ENCODE measurements at regions not wholly inside any gene's neighbourhood (a gene's known extent, or its start where the extent isn't known, plus 50 kb on each side); places are given as distances from the start of the nearest gene placed in this dataset.

DNA sequence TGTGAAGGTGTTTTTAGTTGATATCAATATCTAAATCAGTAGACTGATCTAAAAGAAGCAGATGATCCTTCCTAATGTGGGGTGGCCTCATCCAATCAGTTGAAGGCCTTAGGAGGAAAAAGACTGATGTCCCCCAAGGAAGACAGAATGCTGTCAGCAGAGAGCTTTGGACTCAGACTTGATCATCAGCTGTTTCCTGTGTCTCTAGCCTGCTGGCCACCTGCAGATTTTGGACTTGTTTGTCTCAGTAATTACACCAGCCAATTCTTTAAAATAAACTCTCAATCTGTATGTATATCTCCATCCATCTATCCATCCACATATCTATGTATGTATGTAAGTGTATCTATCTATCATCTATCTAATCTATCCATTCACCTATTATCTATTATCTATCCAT is 301.3 kb downstream of the LPIN1 start:
- no peak for DNase-seq (ENCODE audit: low read depth in 2 of 3, low spot score in 2 of 3)

DNA sequence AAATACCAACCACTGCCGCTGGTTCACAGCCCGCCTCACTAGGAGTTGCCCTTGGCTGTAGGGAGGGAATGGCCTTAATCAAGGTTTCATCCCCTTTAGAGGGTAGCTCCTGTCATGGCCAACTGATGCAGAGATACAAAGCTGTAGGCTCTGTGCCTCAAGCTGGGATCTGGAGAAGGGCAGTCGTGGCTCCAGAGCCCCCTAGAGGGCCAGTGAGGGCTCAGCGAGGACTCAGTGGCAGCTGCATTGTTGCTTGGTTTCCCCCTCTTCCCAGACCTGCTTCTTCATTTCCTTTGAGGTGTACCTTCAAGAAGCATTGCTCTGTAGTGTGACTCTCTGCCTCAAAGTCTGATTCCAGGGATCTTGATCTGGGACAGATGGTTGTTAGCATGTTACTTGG is 302.1 kb downstream of the LPIN1 start:
- no peak for DNase-seq (ENCODE audit: low read depth in 2 of 3, low spot score in 2 of 3)

DNA sequence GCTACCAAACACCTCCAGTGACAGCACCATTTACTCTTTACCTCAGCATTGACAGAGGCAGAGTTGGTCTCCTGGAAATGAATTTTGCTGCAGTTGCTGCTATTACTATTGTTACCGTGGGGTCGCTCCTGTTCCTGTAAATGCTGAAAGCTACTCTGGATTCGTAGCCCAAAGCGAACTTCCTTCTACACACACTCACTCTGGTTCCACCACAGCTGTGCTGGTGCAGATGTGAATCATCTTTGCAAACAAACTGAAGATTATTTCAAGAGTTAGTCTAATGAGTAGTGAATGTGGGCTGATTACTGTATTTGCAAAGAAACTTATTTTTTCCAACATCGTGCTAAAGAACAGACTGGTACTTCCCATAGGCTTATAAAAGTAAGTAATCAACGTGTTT is 304.0 kb downstream of the LPIN1 start:
- DNase-seq (ENCODE audit: low read depth in 2 of 3, low spot score in 2 of 3) = peak in 2 of 3 donors; percentile 79 to 86

DNA sequence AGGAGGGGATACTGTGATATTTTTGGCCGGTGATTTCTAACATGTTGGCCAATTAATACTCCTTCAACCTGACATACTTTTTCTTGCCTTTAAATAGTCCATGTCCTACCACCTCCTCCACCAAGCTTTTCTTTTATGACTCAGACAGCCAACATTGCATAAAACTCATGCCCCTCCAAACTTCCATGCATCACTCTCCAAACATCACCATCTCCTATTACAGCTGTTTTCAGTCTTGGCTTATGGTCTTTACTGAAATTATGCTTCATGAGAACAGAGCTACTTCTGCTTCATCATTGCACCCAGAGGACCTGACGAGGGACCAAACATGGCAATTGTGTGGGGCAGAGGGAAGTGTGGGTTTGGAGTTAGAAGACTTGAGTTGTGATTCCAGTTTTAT is 305.4 kb downstream of the LPIN1 start:
- DNase-seq (ENCODE audit: low read depth in 2 of 3, low spot score in 2 of 3) = no peak

DNA sequence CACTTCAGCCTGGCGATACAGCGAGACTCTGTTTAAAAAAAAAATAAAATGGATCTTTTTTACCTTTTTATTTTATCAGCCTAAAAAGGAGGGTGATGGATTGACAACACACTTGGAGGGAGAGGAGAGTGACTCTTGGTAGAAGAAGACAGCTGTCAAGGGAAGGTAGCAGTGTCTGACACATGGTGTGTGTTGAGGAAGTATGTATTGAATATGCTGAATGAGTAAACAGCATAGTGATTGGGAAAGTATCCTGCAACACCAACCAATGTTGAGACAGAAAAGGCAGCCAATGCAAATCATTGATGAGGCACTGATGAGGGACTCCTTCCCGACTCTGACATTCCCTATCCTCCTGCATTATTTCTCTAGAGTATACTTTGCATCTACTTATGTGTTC is 306.4 kb downstream of the LPIN1 start:
- no peak for DNase-seq (ENCODE audit: low read depth in 2 of 3, low spot score in 2 of 3)

DNA sequence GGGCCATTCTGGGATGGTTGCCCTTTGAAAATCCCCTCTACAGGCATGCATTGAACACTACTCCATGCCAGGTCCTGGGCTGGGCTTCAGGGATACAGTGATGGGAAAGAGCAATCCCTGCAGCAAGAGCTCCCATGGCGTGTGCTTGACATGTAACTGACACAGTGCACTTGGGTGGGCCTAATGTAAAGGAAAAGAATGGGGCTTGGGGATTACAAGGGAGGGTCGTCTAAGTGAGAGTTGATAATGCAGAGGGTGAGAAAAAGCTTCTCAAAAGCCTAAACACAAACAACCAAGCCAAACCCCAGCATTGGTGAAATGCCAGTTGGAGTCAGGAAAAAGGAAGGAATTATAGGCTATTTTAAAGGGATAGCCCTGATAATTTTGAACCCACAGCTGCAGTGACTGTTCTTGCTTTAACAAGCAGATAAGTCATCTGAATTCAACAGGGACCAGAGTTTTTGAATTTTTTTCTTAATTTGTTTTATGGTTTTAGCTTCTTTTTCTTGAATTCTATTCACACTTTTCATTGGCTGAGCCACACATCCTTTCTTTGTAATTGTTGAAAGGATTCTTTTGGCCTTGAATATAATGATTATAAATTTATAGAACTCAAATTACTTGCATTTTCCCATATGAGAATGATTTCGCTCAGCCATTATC is 308.7 kb downstream of the LPIN1 start:
- DNase-seq (ENCODE audit: low read depth in 2 of 3, low spot score in 2 of 3) = no peak

DNA sequence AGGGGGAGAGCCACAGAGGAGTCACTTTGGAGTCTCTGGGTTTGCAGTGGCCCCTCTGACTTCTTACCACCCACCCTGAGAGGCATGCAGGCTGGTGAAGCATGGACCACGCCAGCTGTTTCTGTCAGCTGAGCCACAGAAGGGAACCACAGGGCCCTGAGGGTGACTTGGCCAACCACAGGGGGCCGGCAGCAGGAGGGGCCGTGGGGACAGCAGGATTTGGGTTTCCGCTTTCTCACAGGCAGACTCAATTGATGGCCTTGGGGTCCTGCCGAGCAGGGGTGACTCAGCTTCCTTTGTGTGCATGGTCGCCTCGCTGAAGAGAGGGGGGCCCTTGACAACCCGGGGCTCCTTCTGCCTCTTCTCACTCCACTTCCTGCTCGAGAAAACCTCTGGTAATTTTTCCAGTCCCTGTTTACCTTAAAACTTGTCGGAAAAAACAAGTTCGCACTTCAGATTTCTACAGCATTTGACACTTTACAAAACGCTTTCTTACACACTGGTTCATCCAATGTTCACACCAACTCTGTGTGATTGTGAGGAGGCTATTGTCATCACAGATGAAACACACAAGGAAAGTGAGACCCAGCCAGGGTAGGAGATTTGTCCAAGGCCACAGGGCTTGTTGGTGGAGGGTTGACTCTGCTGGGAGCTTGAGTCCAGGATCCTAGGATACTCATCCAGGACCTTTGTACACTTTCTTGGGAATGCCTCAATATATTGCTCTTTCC is 311.2 kb downstream of the LPIN1 start:
- DNase-seq (ENCODE audit: low read depth in 2 of 3, low spot score in 2 of 3) = peak in 2 of 3 donors; percentile 98 to 99

DNA sequence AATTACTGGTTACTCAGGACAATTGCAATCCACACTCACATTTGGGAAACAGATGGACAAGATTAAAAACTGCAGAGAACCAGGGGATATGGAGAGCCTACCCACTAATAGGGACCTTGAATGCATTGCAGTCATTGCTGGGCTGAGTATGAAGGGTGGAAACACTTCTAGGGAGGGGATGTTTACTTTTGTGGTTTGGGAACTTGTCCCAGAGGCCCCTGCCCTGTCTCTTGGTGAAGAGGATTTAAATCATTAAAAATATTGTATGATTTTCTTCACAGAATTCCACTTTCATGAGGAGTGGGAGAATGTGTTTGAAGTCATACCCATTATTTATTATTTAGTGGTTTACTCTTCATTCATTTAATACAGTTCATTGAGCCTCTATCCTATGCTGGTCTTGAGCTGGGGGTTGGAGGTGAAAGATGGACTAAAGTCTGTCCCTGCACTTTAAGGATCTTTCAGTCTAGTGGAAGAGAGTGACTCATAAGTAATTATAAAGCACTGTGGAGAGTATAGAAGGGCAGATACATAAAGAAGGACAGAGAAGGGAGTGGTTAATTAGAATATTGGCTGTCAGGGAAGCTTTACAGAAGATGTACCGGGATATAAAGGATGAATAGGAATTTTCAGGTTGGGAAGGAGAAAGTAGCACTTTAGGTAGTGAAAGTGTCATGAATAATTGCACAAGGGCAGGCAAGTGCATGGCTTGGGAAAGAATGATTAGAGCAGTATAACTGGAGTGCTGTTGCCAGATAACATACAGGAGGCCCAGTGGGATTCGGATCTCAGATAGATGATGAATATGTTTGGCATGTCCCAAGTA is 313.4 kb downstream of the LPIN1 start:
- no peak for DNase-seq (ENCODE audit: low read depth in 2 of 3, low spot score in 2 of 3)

DNA sequence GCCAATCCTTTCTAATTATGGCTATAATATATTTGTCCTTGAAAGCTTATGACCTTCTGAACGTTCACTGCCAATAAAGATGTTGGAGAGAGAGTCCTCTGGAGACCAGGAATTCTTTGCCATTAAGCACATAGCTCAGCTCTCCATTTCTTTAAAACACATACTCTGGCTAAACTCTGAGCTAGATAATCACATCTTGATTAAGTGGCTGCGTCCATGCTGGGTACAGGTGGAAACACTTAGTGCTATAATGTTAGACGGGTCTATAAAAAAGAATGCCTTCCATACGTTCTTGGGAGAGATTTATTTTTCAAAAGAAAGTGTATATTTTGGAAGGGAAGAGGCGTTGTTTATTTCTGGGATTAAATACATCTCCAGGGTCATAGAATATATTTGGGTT is 314.5 kb downstream of the LPIN1 start:
- DNase-seq (ENCODE audit: low read depth in 2 of 3, low spot score in 2 of 3) = no peak

DNA sequence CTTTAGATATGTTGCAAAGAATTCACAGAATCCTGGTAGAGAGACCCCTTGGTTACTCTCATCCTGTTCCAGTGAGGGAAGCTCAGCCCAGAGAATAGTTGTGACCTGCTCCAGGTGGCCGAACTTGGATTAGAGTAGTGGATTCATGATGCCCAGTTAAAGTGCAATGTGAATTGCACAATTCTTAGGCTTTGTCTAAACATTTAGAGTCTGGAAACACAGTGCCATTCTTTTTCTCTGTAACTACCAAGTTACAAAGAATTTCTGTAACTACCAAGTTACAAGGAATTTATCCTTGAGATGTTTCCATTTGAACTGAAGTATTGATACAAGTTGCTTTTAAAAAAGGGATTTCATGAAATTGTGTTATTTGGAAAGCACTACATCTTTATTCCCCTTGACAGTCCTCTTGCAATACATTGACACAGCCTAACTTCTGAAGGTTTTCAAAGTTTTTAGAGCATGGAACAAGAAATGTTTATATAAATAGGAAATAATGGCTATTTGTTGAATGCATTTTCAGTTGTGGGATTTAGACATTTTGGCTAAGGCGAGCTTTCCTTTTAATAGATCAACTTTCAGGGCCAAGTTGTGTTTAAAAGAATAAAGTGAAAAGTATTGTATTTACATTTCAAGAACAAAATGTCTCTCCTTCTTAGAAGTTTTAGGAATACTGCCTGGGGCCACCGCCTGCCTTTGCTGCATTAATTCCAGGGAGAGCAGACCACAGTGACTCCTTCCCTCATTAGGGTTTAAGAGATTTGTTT is 315.0 kb downstream of the LPIN1 start:
- no peak for DNase-seq (ENCODE audit: low read depth in 2 of 3, low spot score in 2 of 3)

DNA sequence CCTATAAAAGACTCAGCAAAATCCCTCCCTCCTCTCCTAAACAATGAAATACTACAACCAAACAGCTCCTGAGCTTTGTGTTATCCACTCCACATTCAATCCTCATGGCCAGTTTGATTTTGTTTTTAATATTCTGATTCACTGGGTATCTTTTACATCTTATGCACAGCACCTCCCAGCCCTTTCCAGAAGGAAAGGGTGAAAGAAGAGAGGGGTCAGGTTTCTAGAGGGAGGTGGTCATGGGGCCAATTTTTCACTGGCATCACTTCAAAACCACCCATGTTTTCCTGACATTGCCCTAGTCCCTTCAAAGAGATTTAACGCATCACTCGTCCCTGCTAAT is 315.6 kb downstream of the LPIN1 start:
- DNase-seq (ENCODE audit: low read depth in 2 of 3, low spot score in 2 of 3) = no peak

DNA sequence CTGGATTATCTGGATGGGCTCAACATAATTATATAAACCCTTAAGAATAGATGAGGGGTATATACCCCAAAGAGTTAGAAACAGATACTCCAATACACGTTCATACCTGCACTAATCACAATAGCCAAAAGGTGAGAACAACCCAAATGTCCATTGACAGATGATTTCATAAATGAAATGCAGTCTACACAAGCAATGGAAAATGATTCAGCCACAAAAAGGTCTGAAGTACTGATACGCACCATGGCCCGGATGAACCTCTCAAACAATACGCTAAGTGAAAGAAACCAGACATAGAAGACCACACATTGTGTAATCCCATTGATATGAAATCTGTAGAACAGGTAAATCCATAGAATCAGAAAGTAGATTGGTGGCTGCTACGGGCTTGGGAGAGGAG is 316.8 kb downstream of the LPIN1 start:
- no peak for DNase-seq (ENCODE audit: low read depth in 2 of 3, low spot score in 2 of 3)

DNA sequence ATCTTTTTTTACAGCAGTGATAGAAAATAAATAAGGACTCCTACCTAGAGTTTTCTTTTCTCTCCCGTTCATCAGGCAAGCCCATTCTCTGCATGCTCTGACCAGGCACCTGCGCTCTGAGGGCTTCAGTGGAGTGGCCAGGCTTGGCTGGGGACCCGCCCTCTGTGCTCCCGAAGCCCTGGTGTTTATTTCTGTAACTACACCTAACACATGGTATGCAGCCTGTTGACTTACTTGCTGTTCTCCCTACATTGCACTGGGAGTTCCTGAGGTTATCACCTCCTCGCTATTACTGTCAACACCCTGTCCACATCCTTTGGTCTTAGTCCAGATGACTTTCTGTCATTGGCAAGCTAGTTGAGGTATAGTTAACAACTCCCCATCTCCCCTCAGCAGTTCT is 317.7 kb downstream of the LPIN1 start:
- no peak for DNase-seq (ENCODE audit: low read depth in 2 of 3, low spot score in 2 of 3)

DNA sequence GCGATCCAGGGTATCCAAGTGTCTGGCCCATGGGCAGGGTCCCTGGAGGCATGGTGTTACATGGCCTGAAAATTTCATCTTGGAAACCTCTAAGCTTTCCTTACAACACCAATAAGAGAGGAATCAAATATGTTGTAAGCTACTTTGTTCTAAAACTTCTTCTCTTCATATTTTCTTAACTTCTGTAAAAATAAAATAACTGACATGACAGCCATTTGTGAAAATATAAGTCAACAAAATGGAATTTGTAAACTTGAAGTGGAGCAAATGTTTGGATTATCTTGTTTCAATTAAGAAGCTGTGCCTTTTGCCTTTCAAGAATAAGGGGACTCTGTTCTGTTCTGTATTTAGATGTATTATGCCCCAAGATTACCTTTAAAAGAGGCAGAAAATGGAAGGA is 319.7 kb downstream of the LPIN1 start:
- DNase-seq (ENCODE audit: low read depth in 2 of 3, low spot score in 2 of 3) = no peak

DNA sequence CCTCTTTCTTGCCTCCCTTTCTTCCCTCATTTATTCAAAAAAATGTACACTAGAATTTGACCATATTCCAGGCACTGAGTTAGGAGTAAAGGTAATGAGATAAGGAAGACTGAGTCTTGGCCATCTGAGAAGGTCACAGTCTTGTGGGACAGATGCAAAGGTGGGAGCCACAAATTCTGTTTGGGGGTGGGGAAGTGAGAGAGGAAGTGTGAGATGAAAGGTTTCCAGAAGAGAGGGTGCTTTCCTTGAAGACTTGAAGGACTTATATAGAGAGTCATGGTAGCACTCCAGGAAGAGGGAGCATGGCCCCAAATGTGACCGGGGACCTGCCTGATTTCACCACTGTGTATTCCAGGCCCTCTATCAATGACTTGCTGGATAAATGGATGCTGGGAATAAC is 320.6 kb downstream of the LPIN1 start:
- DNase-seq (ENCODE audit: low read depth in 2 of 3, low spot score in 2 of 3) = no peak

DNA sequence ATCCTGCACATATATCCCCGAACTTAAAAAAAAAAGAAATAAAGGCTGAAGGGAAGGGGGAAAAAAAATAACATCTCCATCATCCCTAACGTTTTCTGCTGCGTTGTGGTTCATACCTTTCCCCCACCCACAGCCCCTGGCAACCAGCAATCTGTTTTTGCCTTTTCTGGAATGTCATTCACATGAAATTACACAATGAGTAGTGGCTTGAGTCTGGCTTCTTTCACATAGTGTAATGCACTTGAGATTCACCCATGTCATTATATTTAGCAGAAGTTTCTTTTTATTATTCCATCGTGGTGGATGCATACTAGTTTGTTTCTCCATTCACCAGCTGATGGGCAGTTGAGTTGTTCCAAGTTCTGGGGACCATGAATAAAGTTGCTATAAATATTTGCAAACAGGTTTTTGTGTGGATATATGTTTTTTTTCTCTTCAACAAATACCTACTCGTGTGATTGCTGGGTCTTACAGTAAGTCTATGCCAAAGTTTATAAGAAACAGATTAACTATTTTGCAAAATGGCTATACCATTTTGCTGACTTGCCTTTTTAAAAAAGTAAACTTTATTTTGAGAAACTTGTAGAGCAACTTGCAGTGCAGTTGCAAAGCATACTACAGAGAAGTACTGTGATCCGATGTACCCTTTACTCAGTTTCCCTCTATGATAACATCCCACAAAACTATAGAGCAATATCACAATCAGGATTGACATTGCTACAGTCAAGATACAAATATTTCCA is 322.5 kb downstream of the LPIN1 start:
- DNase-seq (ENCODE audit: low read depth in 2 of 3, low spot score in 2 of 3) = no peak

DNA sequence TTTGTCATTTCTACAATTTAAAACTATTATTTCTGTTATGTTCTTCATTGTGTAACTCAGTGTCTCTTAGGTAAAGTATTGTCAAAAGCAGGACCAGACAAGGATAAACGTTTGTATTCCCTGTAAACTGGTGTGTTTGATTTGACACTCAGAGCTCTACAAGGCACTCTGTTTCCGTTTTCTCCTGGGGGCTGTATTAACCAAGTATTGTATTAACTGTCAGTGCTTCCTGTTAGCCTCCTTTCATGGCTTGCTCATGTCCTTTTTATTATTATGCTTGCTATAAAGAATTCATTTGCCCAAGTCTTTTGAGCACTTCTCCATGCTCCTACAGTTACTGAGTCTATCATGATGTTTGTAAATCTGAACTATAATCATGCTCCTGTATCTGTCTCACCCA is 323.7 kb downstream of the LPIN1 start:
- no peak for DNase-seq (ENCODE audit: low read depth in 2 of 3, low spot score in 2 of 3)

DNA sequence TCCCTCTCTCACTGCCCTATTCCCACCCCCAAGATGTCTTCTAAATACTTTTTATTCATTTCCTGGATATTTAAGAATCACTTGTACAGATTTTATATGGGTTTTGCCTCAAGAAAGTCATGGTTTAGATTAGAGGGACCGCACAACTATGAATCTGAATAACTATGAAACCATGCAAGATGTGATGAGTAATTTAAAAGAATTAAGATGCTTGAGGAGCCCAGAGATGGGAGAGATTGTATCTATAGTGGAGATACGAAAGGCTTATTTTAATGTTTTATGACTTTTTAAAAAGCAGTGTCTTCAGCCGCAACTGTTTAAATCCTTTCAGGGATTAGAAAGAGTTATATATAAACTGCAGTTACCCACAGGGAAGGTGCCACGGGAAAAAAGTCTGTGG is 324.1 kb downstream of the LPIN1 start:
- DNase-seq (ENCODE audit: low read depth in 2 of 3, low spot score in 2 of 3) = no peak

DNA sequence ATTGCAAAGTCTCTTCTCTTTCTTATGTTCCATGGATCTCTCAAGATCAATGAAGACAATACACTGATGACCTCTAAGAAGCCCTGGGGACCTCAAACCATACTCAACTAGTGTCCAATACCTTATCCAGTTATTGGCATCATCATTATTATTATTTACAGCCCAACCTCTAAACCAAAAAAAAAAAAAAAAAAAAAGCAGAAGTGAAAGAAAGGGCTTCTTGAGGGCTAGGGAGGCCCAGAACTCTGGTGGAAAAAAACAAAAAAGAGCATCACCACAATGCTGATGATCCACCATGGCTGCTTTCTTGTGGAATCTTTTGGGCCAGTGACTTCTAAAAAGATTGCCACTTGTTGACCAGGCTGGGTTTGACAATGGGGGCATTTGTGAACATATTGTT is 324.9 kb downstream of the LPIN1 start:
- DNase-seq (ENCODE audit: low read depth in 2 of 3, low spot score in 2 of 3) = peak in 1 of 3 donors; percentile 73

DNA sequence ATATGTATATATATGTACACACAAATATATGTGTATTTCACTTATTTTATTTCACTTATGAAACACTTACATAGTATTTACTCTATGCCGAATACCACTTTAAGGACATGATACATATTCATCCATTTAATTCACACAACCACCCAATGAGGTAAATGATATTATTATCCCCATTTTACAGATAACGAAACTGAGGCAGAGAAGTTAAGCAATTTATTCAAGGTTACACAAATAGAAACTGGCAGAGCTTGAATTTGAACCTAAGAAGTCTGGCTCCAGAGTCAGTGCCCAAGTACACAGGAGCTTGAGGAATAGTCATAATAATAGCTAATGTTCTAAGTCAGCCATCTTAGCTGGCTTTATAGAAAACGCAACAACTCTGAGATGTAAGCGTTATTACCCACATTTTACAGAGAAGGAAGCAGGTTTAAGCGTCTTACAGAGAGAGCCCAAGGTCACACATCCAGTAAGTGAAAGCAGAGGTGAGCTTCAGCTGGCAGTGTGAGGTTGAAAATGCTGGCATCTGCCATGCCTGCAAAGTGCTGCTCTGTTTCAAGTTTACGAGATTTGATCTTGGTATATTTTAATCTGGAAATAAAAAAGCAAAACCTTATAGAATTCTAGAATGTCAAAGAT is 326.9 kb downstream of the LPIN1 start:
- no peak for DNase-seq (ENCODE audit: low read depth in 2 of 3, low spot score in 2 of 3)

All from hematopoietic multipotent progenitor cell (in vitro differentiated cells).